ENCODE measurements at regions not wholly inside any gene's neighbourhood (a gene's known extent, or its start where the extent isn't known, plus 50 kb on each side); places are given as distances from the start of the nearest gene placed in this dataset.

- peaks cover 6% of the 10 kb centered on the region for H3K4me1 ChIP-seq (ENCODE audit: control insufficient read depth, extremely low read depth, insufficient read depth, low read length)
- H3K27ac ChIP-seq (ENCODE audit: control insufficient read depth, insufficient read depth, low read length) = no peak overlapping the region
- no peak overlapping the region for H2AFZ ChIP-seq (ENCODE audit: control insufficient read depth, low read length)
- H3K79me2 ChIP-seq (ENCODE audit: control insufficient read depth, insufficient read depth, low read length) = no peaks in the 10 kb centered on the region
- TF ChIP-seq, protein P1, sequence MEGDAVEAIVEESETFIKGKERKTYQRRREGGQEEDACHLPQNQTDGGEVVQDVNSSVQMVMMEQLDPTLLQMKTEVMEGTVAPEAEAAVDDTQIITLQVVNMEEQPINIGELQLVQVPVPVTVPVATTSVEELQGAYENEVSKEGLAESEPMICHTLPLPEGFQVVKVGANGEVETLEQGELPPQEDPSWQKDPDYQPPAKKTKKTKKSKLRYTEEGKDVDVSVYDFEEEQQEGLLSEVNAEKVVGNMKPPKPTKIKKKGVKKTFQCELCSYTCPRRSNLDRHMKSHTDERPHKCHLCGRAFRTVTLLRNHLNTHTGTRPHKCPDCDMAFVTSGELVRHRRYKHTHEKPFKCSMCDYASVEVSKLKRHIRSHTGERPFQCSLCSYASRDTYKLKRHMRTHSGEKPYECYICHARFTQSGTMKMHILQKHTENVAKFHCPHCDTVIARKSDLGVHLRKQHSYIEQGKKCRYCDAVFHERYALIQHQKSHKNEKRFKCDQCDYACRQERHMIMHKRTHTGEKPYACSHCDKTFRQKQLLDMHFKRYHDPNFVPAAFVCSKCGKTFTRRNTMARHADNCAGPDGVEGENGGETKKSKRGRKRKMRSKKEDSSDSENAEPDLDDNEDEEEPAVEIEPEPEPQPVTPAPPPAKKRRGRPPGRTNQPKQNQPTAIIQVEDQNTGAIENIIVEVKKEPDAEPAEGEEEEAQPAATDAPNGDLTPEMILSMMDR (optimal IDR thresholded peaks at IDR 0.05 in 1 of 3, IDR thresholded peaks at IDR 0.05 in 1 of 3, conservative IDR thresholded peaks at IDR 0.05 in 1 of 3; ENCODE audit: extremely low read depth in 1 of 3, insufficient read depth in 2 of 3, low read length in 3 of 3) = no peak
- TF ChIP-seq EZH2 (IDR thresholded peaks at IDR 0.05; ENCODE audit: low read length) = no peak
- no peaks in the 10 kb centered on the region for H3K27me3 ChIP-seq (ENCODE audit: control insufficient read depth, extremely low read depth, insufficient read depth, low read length)
- dilution Hi-C loops (cut with MboI; ENCODE audit: extremely low pct_ligation_motif_present, low sequenced_read_pairs) = no loop called here
- no peak overlapping the region for H3K4me3 ChIP-seq (ENCODE audit: control insufficient read depth in 2 of 3, extremely low read depth in 1 of 3, insufficient read depth in 2 of 3, low read depth in 1 of 3, low read length in 3 of 3)
- H3K9ac ChIP-seq (ENCODE audit: control insufficient read depth, extremely low read depth, insufficient read depth, low read length) = no peak overlapping the region
- FAIRE-seq = no peak
- no peaks in the 10 kb centered on the region for H3K9me3 ChIP-seq (ENCODE audit: control insufficient read depth, low read depth, low read length)
- no peaks in the 10 kb centered on the region for H3K36me3 ChIP-seq (ENCODE audit: control insufficient read depth in 2 of 2, extremely low read depth in 1 of 2, insufficient read depth in 2 of 2, low read length in 2 of 2)
- no peak for DNase-seq (ENCODE audit: low read depth, low spot score)
- H4K20me1 ChIP-seq (ENCODE audit: control insufficient read depth, extremely low read depth, insufficient read depth, low read length) = no peaks in the 10 kb centered on the region
- no peak overlapping the region for H3K4me2 ChIP-seq (ENCODE audit: control insufficient read depth, extremely low read depth, insufficient read depth, low read depth, low read length)
- H3K9me1 ChIP-seq (ENCODE audit: control insufficient read depth, extremely low read depth, insufficient read depth, low read length) = no peaks in the 10 kb centered on the region
Observed at GRCh38 chr10:8296090-8296733, 241.7 kb downstream of the GATA3 start.

GRCh38 chr10:8296734-8297101, 242.2 kb downstream of the GATA3 start:
- peaks cover 11% of the 10 kb centered on the region for H3K4me1 ChIP-seq (ENCODE audit: control insufficient read depth, extremely low read depth, insufficient read depth, low read length)

More at GRCh38 chr10:8296734-8297101, 242.2 kb downstream of the GATA3 start:
- TF ChIP-seq EZH2 (IDR thresholded peaks at IDR 0.05; ENCODE audit: low read length) = no peak
- TF ChIP-seq, protein P1 (optimal IDR thresholded peaks at IDR 0.05 in 1 of 3, IDR thresholded peaks at IDR 0.05 in 1 of 3, conservative IDR thresholded peaks at IDR 0.05 in 1 of 3; ENCODE audit: extremely low read depth in 1 of 3, insufficient read depth in 2 of 3, low read length in 3 of 3) = no peak
- H4K20me1 ChIP-seq (ENCODE audit: control insufficient read depth, extremely low read depth, insufficient read depth, low read length) = no peaks in the 10 kb centered on the region
- no peak overlapping the region for H3K27ac ChIP-seq (ENCODE audit: control insufficient read depth, insufficient read depth, low read length)
- H3K79me2 ChIP-seq (ENCODE audit: control insufficient read depth, insufficient read depth, low read length) = no peaks in the 10 kb centered on the region
- no peaks in the 10 kb centered on the region for H3K9me1 ChIP-seq (ENCODE audit: control insufficient read depth, extremely low read depth, insufficient read depth, low read length)
- H3K9me3 ChIP-seq (ENCODE audit: control insufficient read depth, low read depth, low read length) = no peaks in the 10 kb centered on the region
- dilution Hi-C loops (cut with MboI; ENCODE audit: extremely low pct_ligation_motif_present, low sequenced_read_pairs) = no loop called here
- FAIRE-seq (no peak), DNase-seq (ENCODE audit: low read depth, low spot score) (no peak)
- H3K9ac ChIP-seq (ENCODE audit: control insufficient read depth, extremely low read depth, insufficient read depth, low read length) = no peak overlapping the region
- no peak overlapping the region for H3K4me3 ChIP-seq (ENCODE audit: control insufficient read depth in 2 of 3, extremely low read depth in 1 of 3, insufficient read depth in 2 of 3, low read depth in 1 of 3, low read length in 3 of 3)
- no peak overlapping the region for H2AFZ ChIP-seq (ENCODE audit: control insufficient read depth, low read length)
- H3K27me3 ChIP-seq (ENCODE audit: control insufficient read depth, extremely low read depth, insufficient read depth, low read length) = no peaks in the 10 kb centered on the region
- H3K4me2 ChIP-seq (ENCODE audit: control insufficient read depth, extremely low read depth, insufficient read depth, low read depth, low read length) = no peak overlapping the region
- no peaks in the 10 kb centered on the region for H3K36me3 ChIP-seq (ENCODE audit: control insufficient read depth in 2 of 2, extremely low read depth in 1 of 2, insufficient read depth in 2 of 2, low read length in 2 of 2)
